GM11168 (cell line): ENCODE measurements at regions not wholly inside any gene's neighbourhood (a gene's known extent, or its start where the extent isn't known, plus 50 kb on each side); places are given as distances from the start of the nearest gene placed in this dataset.
"Not testable (repeated sequence)": the region's sequence is repeated elsewhere in the genome, so short reads cannot be mapped to it uniquely, and the experiment has no call there.

Source experiments
- in situ Hi-C: fragments of 300-500 bp; cut with MboI; formaldehyde crosslinking; loops from one replicate; pipeline ENCODE4 v1.12.0; 2022; ENCODE audit warnings: low sequenced_read_pairs; ENCODE audit not compliant: unreplicated experiment

DNA sequence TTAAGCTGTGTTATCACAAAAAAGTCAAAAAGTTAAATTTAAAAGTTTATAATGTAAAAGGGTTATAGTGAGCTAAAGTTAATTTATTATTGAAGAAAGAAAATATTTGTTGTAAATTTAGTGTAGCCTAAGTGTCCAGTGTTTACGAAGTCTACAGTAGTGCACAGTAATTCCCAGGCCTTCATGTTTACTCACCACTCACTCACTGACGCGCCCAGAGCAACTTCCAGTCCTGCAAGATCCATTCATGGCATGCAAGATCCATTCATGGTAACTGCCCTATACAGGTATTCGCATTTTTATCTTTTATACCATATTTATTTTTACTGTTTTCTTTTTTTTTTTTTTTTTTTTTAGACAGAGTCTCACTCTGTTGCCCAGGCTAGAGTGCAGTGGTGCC is 69.5 kb downstream of the TPRA1 start:
- in situ Hi-C loops, result no loop called here

DNA sequence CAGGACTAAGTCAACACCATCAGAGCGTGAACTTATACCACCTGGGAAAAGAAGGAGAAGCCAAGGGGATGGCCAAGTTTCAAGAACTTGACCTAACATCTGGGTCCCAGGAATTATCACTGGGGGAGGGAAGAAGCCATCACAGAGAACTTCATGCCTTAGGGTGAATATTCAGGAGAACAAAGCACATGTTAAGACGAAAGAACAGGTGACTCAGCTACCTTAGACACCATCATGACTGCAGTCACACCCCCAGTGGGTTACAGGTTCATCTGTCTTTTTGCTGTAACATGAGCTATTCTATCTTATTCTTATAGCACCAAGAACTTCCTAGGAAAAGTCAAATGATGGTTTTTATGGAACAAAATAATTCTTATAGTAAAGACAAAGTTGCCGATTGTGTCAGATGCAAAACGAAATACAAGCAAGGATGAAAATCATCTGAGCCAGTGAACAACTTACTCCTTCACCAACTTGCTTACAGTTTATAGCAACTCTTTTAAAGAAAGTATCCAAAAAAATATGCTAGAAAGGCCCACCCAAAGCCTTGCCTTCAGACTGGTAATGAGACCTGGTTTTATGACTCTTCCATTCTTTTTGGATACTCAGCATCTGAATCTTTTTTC is 72.0 kb downstream of the TPRA1 start:
- in situ Hi-C loops, result no loop called here

GRCh38 chr3:127512256-127512655 is 78.3 kb downstream of the TPRA1 start:
- in situ Hi-C loops, result no loop called here

DNA sequence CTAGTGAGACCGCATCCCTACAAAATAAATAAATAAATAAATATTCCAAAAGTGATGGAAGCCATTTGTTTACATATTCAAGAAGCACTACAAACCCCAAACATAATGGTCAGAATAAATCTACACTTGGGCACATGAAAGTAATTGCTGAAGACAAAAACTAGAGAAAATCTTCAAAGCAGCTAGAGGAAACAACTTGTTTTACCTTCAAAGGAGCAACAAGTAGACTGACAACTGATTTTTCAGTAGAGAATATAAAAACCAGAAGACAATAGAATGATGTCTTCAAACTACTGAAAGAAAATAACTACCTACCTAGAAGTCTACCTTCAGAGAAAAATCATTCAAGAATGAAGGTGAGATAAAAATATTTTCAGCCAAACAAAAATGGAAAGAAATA is 89.4 kb downstream of the TPRA1 start:
- in situ Hi-C loops, result no loop called here

DNA sequence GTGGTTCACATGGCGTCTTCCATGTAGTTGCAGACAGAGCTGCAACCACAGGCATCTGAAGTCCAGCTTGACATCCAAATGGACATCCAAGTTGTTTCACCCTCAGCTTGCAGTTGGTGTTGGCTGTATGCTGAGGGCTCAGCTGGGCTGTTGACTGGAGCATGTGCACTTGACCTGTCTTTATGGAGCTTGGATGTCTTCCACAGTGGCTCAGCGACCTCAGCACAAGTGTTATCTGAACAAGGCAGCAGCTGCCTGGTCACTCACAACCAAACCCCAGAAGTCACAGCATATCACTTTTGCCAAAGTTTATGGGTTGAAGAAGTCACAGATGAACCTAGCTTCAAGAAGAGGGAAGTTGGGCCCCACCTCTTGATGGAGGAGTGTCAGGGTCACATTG is 92.9 kb downstream of the TPRA1 start:
- in situ Hi-C loops, result no loop called here

DNA sequence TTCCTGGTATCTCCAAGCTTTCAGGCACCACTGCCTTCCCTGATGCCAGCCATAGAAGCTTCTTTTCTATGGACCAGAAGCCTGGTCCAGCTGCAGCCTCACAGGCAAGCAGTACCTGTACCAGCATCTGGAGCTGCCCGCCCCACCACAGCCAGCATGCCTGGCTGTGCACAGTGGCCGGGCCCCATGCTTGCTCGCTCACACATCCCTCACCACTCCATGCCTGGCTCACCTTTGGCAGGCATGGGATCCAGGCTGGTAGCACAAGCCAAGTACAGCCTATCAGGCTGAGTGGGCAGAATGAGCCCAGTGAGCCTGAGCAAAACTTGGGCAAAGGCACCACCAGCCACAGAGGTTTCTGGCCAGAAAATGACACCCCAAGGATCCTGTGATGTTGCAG is 93.4 kb downstream of the TPRA1 start:
- in situ Hi-C loops, result no loop called here

- in situ Hi-C loops, result no loop called here
Observed at GRCh38 chr3:127495821-127496655, 94.5 kb downstream of the TPRA1 start.

DNA sequence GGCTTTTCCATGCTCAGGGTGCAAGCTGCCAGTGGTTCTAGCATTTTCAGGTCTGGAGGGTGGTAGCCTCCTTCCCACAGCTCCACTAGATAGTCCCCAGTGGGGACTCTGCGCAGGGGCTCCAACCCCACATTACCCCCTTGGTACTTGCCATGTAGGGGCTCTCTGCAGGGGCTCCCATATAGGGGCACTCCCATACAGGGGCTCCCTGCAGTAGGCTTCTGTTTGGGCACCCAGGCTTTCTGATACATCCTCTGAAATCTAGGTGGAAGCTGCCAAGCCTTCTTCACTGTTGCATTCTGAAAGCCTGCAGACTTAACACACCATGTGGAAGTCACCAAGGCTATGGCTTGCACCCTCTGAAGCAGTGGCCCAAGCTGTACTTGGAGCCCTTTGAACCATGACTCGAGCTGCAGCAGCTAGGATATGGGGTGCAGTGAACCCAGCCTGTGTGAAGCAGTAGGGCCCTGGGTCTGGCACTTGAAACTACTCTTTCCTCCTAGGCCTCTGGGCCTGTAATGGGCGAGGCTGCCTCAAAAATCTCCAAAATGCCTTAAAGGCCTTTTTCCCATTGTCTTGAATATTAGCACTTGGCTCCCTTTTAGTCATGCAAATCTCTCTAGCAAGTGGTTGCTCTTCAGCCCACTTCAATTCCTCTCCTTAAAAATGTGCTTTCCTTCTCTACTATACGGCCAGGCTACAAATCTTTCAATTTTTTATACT is 96.4 kb downstream of the TPRA1 start:
- in situ Hi-C loops, result no loop called here

- in situ Hi-C loops, result no loop called here
Observed at GRCh38 chr3:127492426-127492825, 98.1 kb downstream of the TPRA1 start.

DNA sequence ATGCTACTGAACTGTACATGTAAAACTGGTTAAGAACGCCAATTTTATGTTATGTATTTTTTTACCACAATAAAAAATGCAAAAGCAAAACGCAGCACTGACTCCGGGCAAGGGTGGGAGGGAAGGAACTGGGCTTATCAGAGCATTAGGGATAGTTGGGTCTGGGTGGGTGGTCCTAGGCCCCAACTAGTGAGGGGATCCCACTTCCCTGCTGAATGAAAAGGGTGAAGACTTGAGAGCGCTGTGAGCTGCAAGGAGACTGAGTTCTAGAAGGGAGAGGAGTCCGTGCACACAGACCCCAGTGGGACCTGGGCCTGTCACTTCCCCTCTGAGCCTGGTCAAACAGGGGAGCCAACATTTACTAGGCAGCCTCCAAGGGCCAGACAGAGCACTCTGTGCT is 98.6 kb downstream of the TPRA1 start:
- in situ Hi-C loops, result no loop called here

GRCh38 chr3:127491323-127491722 is 99.2 kb downstream of the TPRA1 start:
- in situ Hi-C loops, result no loop called here

DNA sequence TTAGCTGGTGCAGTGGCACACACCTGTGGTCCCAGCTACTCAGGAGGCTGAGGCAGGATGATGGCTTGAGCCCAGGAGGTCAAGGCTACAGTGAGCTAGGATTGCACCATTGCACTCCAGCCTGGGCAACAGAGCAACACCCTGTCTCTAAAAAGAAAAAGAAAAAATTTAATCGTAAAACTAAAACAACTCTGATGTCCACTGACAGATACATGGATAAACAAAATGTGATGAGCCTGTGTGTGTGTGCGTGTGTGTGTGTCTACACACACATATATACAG is 99.6 kb downstream of the TPRA1 start:
- in situ Hi-C loops, result not testable (repeated sequence)

- in situ Hi-C loops, result no loop called here
Observed at GRCh38 chr3:127490271-127491023, 100.1 kb downstream of the TPRA1 start.

DNA sequence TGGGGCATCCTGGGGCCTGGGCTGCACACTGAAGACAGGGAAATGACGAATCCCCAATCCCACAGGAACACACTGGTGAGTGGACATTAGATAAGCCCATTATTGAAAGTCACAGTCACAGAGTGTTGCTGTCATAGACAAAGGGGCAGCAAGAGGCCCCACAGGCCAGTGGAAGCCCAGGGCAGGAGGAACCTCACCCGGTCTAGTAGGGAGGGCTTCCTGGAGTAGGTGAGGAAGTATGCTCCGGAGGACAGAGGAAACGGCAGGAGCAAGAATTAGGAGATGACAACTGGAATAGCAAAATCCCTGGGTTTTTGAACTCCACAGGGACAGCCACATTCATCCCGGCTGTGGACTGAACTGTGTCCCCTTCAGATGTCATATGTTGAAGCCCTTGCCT is 101.2 kb downstream of the TPRA1 start:
- in situ Hi-C loops, result no loop called here

- in situ Hi-C loops, result no loop called here
Observed at GRCh38 chr3:127488740-127489139, 101.8 kb downstream of the TPRA1 start.

- in situ Hi-C loops, result no loop called here
Observed at GRCh38 chr3:127488141-127488672, 102.3 kb downstream of the TPRA1 start.

DNA sequence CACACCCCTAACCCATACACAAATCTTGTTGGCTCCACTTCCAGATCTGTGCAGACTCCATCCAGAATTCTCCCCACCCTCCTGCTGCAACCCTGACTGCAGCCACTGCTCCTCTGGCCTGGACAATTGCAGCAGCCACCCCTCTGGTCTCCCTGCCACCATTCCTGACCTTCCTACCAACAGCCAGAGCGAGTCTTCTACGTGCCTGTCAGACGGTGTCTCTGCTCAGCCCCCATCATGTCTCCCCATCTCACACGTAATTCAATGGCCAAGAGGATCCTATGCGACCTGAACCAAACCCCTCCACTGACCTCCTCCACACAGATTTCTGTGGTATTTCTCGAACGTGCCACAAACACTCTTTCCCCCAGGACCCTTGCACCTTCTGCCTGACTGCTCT is 103.3 kb downstream of the TPRA1 start:
- in situ Hi-C loops, result no loop called here

DNA sequence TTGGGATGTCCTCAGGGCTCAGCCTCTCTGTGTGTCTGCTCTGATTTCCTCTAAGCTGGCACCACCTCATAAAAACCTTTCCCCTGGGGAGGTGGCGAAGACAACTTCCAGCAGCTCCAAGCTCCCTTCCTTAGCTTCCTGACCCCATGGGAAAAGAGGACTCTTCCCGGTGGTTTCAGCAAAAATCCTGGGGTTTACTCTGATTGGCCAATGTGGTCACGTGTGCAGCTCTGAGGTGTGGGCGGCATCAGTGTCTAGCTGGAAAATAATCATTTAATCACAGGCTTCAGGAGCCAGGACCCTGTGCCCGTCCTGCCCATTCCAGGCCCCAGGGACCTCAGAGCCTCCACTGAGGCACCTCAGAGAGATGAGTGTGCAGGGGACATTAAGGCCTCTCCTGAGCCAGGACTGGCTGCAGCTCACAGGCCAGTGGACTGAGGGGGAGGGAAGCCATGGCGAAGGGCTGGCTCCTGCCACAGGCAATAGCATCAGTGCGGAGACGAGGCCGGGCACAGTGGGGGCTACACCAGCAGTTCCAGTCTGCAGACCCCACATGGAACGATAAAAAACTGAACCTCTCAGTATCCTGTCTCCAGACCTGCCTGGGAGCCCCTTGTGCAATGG is 104.1 kb downstream of the TPRA1 start:
- in situ Hi-C loops, result no loop called here

DNA sequence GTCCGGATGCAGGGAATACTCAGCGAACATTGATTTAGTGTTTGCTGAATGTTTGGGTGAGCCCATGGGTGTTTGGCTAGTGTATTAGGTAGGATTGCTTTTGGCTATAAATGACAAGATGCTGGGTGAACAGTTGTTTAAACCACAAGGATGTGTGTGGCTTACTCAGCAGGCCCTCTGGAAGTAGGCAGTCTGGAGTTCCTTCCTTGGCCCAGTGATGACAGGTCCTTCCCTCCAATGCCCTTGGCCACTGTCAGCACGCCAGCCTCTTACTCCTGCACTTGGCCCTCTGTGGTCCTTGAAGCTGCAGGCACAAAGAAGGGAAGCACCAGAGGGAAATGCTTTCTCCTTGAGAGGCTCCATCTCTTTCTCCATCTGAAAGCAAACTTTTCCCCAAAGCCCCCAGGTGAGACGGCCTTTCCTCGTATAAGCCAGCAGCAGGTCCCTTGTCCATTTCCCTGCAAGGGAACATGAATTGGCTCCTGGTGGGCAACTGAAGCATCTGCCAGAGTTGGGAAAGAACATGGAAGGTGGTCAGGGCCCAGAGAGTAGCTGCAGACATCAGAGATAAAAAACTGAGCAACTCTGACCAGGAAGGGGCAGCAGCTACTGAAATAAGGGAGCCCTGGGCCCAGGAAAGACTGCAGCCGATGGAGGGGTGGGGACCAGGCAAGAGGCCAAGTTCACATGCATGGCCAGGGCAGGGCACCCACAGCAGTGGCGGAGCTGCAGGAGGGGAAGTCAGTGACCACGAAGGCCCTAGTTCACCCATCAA is 105.0 kb downstream of the TPRA1 start:
- in situ Hi-C loops, result no loop called here
